Activated naive CD8-positive, alpha-beta T cell (primary cell): ENCODE measurements at regions not wholly inside any gene's neighbourhood (a gene's known extent, or its start where the extent isn't known, plus 50 kb on each side); places are given as distances from the start of the nearest gene placed in this dataset.
"Not testable (repeated sequence)": the region's sequence is repeated elsewhere in the genome, so short reads cannot be mapped to it uniquely, and the experiment has no call there.

ENCODE experiments used
- H3K27ac Mint-ChIP-seq: one replicate; pipeline ENCODE4 v1.8.0; 2021; ENCODE audit warnings: mixed read lengths
- H3K27me3 Mint-ChIP-seq: one replicate; pipeline ENCODE4 v1.8.0; 2021; ENCODE audit warnings: mixed read lengths
- H3K36me3 Mint-ChIP-seq: one replicate; pipeline ENCODE4 v1.8.0; 2021; ENCODE audit warnings: mixed read lengths
- H3K4me1 Mint-ChIP-seq: one replicate; pipeline ENCODE4 v1.8.0; 2021; ENCODE audit warnings: low read depth, mixed read lengths
- H3K4me3 Mint-ChIP-seq: one replicate; pipeline ENCODE4 v1.8.0; 2021; ENCODE audit warnings: mild to moderate bottlenecking, mixed read lengths
- H3K9me3 Mint-ChIP-seq: one replicate; pipeline ENCODE4 v1.8.0; 2021; ENCODE audit warnings: low read depth, mixed read lengths

DNA sequence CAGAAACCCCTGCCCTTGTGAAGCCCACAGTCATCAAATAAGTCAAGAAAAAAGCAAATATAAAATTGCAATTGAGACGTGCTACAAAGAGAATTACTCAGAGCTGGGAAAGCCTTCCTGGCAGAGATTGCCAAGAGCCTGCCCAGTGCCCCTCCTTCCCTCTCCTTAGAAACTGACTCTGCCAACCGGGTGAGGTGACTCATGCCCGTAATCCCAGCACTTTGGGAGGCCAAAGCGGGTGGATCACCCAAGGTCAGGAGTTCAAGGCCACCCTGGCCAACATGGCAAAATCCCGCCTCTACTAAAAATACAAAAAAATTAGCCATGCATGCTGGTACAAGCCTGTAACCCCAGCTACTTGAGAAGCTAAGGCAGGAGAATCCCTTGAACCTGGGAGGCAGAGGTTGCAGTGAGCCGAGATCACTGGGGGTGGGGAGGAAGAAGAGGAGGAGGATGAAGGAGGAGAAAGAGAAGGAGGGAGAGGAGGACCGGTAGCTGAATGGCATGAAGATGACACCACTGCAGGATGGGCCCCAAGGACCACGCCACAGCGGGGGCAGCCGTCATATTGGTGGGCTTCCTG is 76.1 kb upstream of the RTL6 start:
- no peaks in the 10 kb centered on the region for H3K36me3 Mint-ChIP-seq
- no peaks in the 10 kb centered on the region for H3K9me3 Mint-ChIP-seq
- H3K4me1 Mint-ChIP-seq = no peaks in the 10 kb centered on the region
- no peaks in the 10 kb centered on the region for H3K27me3 Mint-ChIP-seq
- H3K4me3 Mint-ChIP-seq = no peak overlapping the region
- H3K27ac Mint-ChIP-seq = no peak overlapping the region

DNA sequence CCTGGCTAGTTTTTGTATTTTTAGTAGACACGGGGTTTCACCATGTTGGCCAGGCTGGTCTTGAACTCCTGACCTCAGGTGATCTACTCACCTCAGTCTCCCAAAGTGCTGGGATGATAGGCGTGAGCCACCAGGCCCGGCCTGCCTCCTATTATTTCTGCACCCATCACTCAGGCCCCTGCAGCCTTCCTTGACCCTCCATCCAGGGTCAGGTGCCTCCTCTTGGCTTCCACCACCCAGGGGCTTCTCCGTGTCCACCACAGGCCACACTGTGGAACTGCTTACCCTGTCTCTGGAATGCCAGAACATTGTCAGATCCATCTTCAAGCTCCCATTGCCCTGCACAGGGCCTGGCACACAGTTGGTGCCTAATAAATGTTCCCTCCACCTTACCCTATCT is 75.4 kb upstream of the RTL6 start:
- H3K27me3 Mint-ChIP-seq = no peaks in the 10 kb centered on the region
- H3K4me3 Mint-ChIP-seq = no peak overlapping the region
- H3K27ac Mint-ChIP-seq = no peak overlapping the region
- no peaks in the 10 kb centered on the region for H3K9me3 Mint-ChIP-seq
- no peaks in the 10 kb centered on the region for H3K36me3 Mint-ChIP-seq
- no peaks in the 10 kb centered on the region for H3K4me1 Mint-ChIP-seq

DNA sequence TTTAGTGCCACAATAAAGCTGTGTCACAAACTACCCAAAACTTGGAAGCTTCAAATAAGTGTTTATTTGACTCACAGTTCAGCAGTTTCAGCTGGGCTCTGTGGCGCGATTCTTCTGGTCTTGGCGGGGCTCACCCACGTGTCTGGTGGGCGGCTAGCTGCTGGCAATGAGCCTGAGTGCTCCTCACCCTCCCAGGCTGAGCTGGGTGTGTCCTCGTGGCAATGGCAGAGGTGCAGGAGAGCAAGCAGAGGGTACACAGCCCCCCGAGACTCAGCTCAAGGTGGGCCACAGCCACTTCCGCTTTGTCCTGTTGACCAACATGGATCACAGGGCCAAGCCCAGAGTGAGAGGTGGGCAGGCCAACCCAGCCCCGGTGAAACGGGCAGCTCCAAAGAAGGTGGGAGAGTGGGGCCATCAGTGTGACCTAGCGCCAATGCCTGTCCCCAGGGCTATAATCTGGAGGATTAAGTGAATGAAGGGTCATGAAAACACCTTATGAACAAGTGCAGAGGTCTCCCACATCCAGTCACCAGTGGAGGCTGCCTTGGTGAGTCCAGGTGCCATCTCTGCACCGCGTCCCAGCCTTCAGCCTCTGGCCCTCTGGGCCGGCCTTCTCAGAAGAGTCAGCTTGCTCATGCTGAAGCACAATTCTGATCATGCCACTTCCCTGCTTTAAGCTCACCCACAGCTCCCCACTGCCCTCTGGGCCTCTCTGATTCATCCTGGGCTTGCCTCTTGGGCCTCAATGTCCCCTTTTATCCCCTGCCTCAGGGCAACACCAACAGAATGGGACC is 74.6 kb upstream of the RTL6 start:
- H3K36me3 Mint-ChIP-seq = no peaks in the 10 kb centered on the region
- no peak overlapping the region for H3K4me3 Mint-ChIP-seq
- no peak overlapping the region for H3K27ac Mint-ChIP-seq
- no peaks in the 10 kb centered on the region for H3K4me1 Mint-ChIP-seq
- H3K27me3 Mint-ChIP-seq = peaks cover 1% of the 10 kb centered on the region
- no peaks in the 10 kb centered on the region for H3K9me3 Mint-ChIP-seq

DNA sequence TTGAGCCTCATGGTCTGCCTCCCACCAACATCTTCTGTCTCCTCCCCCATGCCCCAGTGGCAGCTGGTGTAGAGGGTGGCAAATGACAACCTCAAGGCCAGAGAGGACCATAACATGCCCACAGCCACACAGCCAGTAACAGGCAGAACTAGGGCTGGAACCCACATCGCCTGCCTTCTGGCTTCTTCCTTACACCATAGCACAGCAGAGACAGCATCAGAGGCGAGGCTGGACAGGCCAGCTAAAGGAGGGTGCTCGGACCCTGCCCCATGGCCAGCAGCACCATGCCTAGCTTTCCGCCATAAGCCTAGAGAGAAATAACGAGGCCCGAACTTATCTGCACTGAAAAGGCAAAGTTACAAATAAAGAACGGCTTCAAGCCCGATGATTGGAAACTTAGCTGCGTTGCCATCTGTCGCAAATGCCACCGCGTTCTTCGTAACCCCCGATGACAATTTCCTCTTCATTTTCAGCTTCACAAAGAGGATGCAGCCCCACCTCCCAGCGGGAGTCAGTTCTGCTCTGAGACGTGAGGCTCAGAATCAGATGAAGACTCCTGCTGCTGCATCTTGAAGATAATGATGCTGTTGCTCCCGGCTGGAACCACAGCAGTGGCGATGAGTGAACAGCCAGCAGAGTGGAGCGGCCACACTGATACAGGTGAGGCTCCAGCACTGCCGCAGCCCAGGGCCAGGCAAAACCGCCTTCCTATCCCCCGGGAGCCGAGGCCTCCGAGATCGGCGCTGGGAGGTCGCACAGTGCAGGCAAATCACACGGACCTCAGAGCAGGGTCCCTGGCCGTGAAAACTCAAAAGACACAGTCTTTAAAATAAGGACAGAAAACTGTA is 73.8 kb upstream of the RTL6 start:
- Mint-ChIP-seq H3K36me3 (no peaks in the 10 kb centered on the region), H3K4me3 (no peak overlapping the region), H3K4me1 (no peaks in the 10 kb centered on the region), H3K27ac (no peak overlapping the region), H3K9me3 (no peaks in the 10 kb centered on the region), H3K27me3 (peaks cover 1% of the 10 kb centered on the region)

DNA sequence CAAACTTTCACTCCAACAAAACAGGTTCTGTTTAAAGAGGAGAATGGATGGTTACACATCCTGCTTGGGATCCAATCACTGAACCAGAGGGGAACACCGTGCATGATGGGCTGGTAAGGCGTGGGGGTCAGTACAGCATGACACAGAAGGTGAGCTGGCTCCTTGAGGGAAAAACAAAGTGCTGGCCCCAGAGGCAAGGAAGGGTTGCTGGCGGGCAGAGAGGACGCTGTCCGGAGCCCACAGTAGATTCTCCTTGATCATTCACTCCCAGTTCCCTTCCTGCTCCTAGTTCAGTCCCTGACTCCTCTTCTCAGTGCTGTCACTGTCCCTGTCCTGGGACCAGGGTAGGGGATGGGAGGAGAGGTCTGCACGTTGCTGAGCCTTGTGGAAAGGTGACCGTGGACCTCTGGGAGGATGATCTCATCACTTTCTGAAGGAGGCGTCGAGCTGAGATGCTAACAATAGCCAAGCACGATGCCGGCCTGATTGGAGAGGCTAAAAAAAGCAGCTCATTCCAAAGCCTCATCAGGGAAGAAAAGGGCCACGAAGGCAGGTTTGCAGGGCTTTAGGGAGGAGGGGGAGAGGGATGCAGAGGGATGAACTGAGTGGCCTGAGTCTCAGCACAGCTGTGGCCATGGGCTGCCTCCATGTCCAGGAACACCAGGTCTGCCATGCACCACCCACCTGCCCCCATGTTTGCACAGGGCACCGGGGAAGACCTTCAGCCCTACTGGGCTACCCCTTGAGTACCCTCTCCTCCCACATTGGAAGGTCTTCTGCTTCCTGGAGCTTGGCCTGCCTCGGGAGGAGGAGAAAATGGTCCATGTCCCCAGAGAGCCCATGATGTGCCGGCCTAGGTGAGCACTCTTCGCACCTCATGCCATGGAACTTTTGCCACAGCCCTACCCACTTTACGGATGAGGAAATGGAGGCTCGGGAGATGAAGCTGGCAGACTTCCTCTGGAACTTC is 72.7 kb upstream of the RTL6 start:
- no peak overlapping the region for H3K27ac Mint-ChIP-seq
- H3K27me3 Mint-ChIP-seq = peaks cover 1% of the 10 kb centered on the region
- no peaks in the 10 kb centered on the region for H3K9me3 Mint-ChIP-seq

DNA sequence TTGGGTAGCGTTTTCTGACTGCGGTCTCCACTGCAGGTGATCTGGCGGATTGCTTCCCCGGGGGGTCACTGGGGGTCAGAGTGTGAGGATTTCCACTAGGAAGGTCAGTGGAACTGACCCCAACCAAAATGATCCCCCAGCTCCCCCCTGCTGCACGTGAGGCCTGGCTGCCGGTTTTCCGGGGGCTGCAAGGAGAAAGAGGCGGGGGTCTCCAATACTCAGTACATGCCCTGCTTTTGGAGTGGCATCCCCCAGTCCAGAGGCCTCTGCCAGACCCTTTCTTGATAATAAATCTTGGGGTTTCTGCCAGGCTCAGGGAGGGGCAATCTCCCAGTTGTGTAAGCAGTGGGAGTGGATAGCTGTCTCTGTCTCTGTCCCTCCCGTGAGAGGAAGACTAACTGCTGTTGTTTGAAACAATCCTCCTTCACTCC is 71.5 kb upstream of the RTL6 start:
- Mint-ChIP-seq H3K27me3 (peaks cover 1% of the 10 kb centered on the region), H3K4me3 (no peak overlapping the region), H3K4me1 (no peaks in the 10 kb centered on the region), H3K9me3 (no peaks in the 10 kb centered on the region), H3K36me3 (no peaks in the 10 kb centered on the region), H3K27ac (no peak overlapping the region)

More for the DNA sequence above, 72.7 kb upstream of the RTL6 start:
- Mint-ChIP-seq H3K4me3 (no peak overlapping the region), H3K4me1 (no peaks in the 10 kb centered on the region), H3K36me3 (no peaks in the 10 kb centered on the region)

DNA sequence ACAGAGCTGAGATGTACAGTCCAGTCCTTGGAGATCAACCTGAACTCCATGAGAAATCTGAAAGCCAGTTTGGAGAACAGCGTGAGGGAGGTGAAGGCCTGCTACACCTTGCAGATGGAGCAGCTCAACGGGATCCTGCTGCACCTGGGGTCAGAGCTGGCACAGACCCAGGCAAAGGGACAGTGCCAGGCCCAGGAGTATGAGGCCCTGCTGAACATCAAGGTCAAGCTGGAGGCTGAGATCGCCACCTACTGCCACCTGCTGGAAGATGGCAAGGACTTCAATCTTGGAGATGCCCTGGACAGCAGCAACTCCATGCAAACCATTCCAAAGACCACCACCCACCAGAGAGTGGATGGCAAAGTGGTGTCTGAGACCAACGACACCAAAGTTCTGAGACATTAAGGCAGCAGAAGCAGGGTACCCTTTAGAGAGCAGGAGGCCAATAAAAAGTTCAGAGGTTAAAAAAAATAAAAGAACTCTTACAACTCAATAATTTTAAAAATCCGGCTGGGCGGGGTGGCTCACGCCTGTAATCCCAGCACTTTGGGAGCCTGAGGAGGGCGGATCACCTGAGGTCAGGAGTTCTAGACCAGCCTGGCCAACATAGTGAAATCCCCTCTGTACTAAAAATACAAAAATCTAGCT is 69.9 kb upstream of the RTL6 start:
- Mint-ChIP-seq H3K27me3 (peaks cover 1% of the 10 kb centered on the region), H3K4me3 (no peak overlapping the region), H3K4me1 (no peaks in the 10 kb centered on the region), H3K27ac (no peak overlapping the region), H3K9me3 (peaks cover 3% of the 10 kb centered on the region), H3K36me3 (no peaks in the 10 kb centered on the region)

DNA sequence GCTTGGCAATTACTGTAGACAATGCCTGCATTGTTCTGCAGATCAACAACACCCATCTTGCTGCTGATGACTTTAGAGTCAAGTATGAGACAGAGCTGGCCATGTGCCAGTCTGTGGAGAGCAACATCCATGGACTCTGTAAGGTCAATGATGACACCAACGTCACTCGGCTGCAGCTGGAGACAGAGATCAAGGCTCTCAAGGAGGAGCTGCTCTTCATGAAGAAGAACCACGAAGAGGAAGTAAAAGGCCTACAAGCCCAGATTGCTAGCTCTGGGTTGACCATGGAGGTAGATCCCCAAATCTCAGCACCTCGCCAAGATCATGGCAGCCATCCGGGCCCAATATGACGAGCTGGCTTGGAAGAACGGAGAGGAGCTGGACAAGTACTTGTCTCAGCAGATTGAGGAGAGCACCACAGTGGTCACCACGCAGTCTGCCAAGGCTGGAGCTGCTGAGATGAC is 69.4 kb upstream of the RTL6 start:
- not testable (repeated sequence) for H3K4me3 Mint-ChIP-seq, H3K4me1 Mint-ChIP-seq, H3K27ac Mint-ChIP-seq, H3K36me3 Mint-ChIP-seq, H3K27me3 Mint-ChIP-seq, H3K9me3 Mint-ChIP-seq

DNA sequence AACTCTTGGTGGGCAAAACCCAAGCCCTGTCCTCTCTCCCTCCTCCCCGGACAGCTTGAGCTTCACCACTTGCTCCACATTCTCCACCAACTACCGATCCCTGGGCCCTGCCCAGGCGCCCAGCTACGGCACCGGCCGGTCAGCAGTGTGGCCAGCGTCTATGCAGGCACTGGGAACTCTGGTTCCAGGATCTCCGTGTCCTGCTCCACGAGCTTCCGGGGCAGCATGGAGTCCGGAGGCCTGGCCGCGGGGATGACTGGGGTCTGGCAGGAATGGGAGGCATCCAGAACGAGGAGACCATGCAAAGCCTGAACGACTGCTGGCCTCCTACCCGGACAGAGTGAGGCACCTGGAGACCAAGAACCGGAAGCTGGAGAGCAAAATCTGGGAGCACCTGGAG is 68.9 kb upstream of the RTL6 start:
- Mint-ChIP-seq H3K27ac (no peak overlapping the region), H3K4me1 (no peaks in the 10 kb centered on the region), H3K9me3 (peaks cover 3% of the 10 kb centered on the region), H3K27me3 (peaks cover 1% of the 10 kb centered on the region), H3K4me3 (no peak overlapping the region), H3K36me3 (no peaks in the 10 kb centered on the region)

DNA sequence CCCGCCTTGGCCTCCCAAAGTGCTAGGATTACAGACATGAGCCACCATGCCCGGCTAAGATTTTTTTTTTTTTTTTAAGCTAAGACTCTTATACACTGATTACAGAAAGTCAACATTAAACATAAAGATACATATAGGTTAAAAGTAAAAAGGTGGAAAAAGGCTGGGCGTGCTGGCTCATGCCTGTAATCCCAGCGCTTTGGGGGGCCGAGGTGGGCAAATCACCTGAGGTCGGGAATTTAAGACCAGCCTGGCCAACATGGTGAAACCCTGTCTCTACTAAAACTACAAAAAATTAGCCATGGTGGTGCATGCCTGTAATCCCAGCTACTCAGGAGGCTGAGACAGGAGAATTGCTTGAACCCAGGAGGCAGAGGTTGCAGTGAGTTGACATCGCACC is 64.6 kb upstream of the RTL6 start:
- not testable (repeated sequence) for H3K9me3 Mint-ChIP-seq, H3K36me3 Mint-ChIP-seq, H3K4me1 Mint-ChIP-seq, H3K4me3 Mint-ChIP-seq, H3K27ac Mint-ChIP-seq, H3K27me3 Mint-ChIP-seq

DNA sequence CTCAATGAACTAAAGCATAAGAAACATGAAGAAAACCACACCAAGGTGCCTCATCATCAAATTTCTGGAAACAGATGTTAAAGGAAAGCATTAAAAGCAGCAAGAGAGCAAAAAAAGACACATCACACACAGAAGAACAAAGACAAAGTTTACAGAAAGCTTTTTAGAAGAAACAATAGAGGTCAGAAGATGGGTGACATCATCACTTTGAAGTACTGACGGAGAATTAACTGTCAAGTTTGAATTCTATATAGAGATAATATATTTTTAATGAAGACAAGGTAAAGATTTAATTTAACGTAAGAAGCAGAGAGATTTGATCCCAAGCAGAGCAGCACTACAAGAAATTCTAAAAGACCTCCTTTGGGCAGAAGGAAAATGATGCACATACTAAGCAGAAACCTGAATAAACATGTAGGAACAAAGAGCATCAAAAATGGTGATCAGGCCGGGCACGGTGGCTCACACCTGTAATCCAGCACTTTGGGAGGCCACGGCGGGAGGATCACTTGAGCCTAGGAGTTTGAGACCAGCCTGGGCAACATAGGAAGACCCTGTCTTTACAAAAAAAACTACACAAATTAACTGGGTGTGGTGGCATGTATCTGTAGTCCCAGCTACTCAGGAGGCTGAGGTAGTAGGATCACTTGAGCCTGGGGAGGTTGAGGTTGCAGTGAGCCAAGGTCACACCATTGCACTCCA is 63.3 kb upstream of the RTL6 start:
- no peak overlapping the region for H3K27ac Mint-ChIP-seq
- H3K4me1 Mint-ChIP-seq = no peaks in the 10 kb centered on the region
- no peaks in the 10 kb centered on the region for H3K36me3 Mint-ChIP-seq
- H3K4me3 Mint-ChIP-seq = no peak overlapping the region
- peaks cover 3% of the 10 kb centered on the region for H3K9me3 Mint-ChIP-seq
- H3K27me3 Mint-ChIP-seq = peaks cover 3% of the 10 kb centered on the region

DNA sequence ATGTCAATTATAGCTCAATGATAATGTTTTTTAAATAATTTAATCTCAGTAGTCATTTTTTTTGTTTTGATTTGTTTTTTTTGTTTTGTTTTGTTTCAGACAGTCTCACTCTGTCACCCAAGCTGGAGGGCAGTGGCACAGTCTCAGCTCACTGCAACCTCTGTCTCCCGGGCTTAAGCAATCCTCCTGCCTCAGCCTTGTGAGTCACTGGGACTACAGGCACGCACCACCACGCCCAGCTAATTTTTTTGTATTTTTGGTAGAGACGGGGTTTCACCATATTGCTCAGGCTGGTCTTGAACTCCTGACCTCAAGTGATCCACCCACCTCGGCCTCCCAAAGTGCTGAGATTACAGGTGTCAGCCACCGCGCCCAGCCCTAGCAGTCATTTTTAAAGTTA is 60.6 kb upstream of the RTL6 start:
- not testable (repeated sequence) for H3K9me3 Mint-ChIP-seq, H3K27ac Mint-ChIP-seq, H3K4me3 Mint-ChIP-seq, H3K4me1 Mint-ChIP-seq, H3K36me3 Mint-ChIP-seq
- H3K27me3 Mint-ChIP-seq = peaks cover 11% of the 10 kb centered on the region

DNA sequence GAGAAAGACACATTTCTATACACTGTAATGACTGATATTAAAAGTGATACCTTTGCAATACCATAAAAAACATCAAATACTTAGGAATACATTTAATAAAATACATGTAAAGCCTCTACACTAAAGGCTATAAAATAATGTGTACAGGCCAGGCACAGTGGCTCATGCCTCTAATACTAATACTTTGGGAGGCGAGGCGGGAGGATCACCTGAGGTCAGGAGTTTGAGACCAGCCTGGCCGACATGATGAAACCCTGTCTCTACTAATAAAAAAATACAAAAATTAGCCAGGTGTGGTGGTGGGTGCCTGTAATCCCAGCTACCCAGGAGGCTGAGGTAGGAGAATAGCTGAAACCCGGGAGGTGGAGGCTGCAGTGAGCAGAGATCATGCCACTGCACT is 59.8 kb upstream of the RTL6 start:
- not testable (repeated sequence) for H3K9me3 Mint-ChIP-seq, H3K4me1 Mint-ChIP-seq, H3K4me3 Mint-ChIP-seq, H3K27ac Mint-ChIP-seq, H3K36me3 Mint-ChIP-seq
- H3K27me3 Mint-ChIP-seq = peaks cover 11% of the 10 kb centered on the region
